ENCODE measurements at regions not wholly inside any gene's neighbourhood (a gene's known extent, or its start where the extent isn't known, plus 50 kb on each side); places are given as distances from the start of the nearest gene placed in this dataset.
"Not testable (repeated sequence)": the region's sequence is repeated elsewhere in the genome, so short reads cannot be mapped to it uniquely, and the experiment has no call there.

GRCh38 chr1:192418552-192419285 lies 101.9 kb downstream of the RGS21 start:
- DNase-seq (ENCODE audit: extremely low read depth, low read depth) = no peak

GRCh38 chr1:192430644-192431043 lies 113.9 kb downstream of the RGS21 start:
- no peak for DNase-seq (ENCODE audit: extremely low read depth, low read depth)

GRCh38 chr1:192435704-192436103 lies 118.9 kb downstream of the RGS21 start:
- DNase-seq (ENCODE audit: extremely low read depth, low read depth) = no peak

GRCh38 chr1:192436441-192437078 lies 119.8 kb downstream of the RGS21 start:
- no peak for DNase-seq (ENCODE audit: extremely low read depth, low read depth)

GRCh38 chr1:192438737-192439136 lies 121.9 kb downstream of the RGS21 start:
- no peak for DNase-seq (ENCODE audit: extremely low read depth, low read depth)

- no peak for DNase-seq (ENCODE audit: extremely low read depth, low read depth)
These were observed 122.7 kb downstream of the RGS21 start for GRCh38 chr1:192439373-192440025.

GRCh38 chr1:192441492-192441891 lies 124.7 kb downstream of the RGS21 start:
- no peak for DNase-seq (ENCODE audit: extremely low read depth, low read depth)

GRCh38 chr1:192442736-192443135 lies 125.9 kb downstream of the RGS21 start:
- DNase-seq (ENCODE audit: extremely low read depth, low read depth) = no peak

GRCh38 chr1:192443616-192444015 lies 126.8 kb downstream of the RGS21 start:
- no peak for DNase-seq (ENCODE audit: extremely low read depth, low read depth)

- DNase-seq (ENCODE audit: extremely low read depth, low read depth) = no peak
These were observed 128.4 kb downstream of the RGS21 start for GRCh38 chr1:192445241-192445640.

GRCh38 chr1:192445839-192446489 lies 129.2 kb downstream of the RGS21 start:
- DNase-seq (ENCODE audit: extremely low read depth, low read depth) = peak; percentile 52

- DNase-seq (ENCODE audit: extremely low read depth, low read depth) = no peak
These were observed 127.5 kb upstream of the RGS1 start for GRCh38 chr1:192448026-192448578.

GRCh38 chr1:192453360-192453992 lies 122.1 kb upstream of the RGS1 start:
- no peak for DNase-seq (ENCODE audit: extremely low read depth, low read depth)

GRCh38 chr1:192459467-192459866 lies 116.1 kb upstream of the RGS1 start:
- no peak for DNase-seq (ENCODE audit: extremely low read depth, low read depth)

- DNase-seq (ENCODE audit: extremely low read depth, low read depth) = no peak
These were observed 113.9 kb upstream of the RGS1 start for GRCh38 chr1:192461684-192462083.

- no peak for DNase-seq (ENCODE audit: extremely low read depth, low read depth)
These were observed 113.0 kb upstream of the RGS1 start for GRCh38 chr1:192462616-192463015.

GRCh38 chr1:192463661-192464060 lies 111.9 kb upstream of the RGS1 start:
- no peak for DNase-seq (ENCODE audit: extremely low read depth, low read depth)

- DNase-seq (ENCODE audit: extremely low read depth, low read depth) = not testable (repeated sequence)
These were observed 110.4 kb upstream of the RGS1 start for GRCh38 chr1:192465221-192465620.

GRCh38 chr1:192474080-192474683 lies 101.4 kb upstream of the RGS1 start:
- peak; percentile 56 for DNase-seq (ENCODE audit: extremely low read depth, low read depth)

GRCh38 chr1:192475329-192475728 lies 100.2 kb upstream of the RGS1 start:
- DNase-seq (ENCODE audit: extremely low read depth, low read depth) = no peak
